GM20000 (cell line): ENCODE measurements at regions not wholly inside any gene's neighbourhood (a gene's known extent, or its start where the extent isn't known, plus 50 kb on each side); places are given as distances from the start of the nearest gene placed in this dataset.
"Not testable (repeated sequence)": the region's sequence is repeated elsewhere in the genome, so short reads cannot be mapped to it uniquely, and the experiment has no call there.

Experiments used
- DNase-seq: peaks from one replicate; pipeline ENCODE4 v3.0.0; 2012; ENCODE audit warnings: low spot score
- TF ChIP-seq, protein P1 (sequence below): IDR thresholded peaks from 2 replicates; pipeline ENCODE4 v1.5.1; 2012; ENCODE audit warnings: mild to moderate bottlenecking, control low read depth; ENCODE audit errors: extremely low read depth, missing control alignments

- TF ChIP-seq, protein P1, sequence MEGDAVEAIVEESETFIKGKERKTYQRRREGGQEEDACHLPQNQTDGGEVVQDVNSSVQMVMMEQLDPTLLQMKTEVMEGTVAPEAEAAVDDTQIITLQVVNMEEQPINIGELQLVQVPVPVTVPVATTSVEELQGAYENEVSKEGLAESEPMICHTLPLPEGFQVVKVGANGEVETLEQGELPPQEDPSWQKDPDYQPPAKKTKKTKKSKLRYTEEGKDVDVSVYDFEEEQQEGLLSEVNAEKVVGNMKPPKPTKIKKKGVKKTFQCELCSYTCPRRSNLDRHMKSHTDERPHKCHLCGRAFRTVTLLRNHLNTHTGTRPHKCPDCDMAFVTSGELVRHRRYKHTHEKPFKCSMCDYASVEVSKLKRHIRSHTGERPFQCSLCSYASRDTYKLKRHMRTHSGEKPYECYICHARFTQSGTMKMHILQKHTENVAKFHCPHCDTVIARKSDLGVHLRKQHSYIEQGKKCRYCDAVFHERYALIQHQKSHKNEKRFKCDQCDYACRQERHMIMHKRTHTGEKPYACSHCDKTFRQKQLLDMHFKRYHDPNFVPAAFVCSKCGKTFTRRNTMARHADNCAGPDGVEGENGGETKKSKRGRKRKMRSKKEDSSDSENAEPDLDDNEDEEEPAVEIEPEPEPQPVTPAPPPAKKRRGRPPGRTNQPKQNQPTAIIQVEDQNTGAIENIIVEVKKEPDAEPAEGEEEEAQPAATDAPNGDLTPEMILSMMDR: no peak
Observed at GRCh38 chr1:114250683-114251572, 97.3 kb upstream of the SYT6 start.

GRCh38 chr1:114249691-114250090, 96.0 kb upstream of the SYT6 start:
- TF ChIP-seq, protein P1: no peak
- DNase-seq: no peak

More at GRCh38 chr1:114250683-114251572, 97.3 kb upstream of the SYT6 start:
- DNase-seq: no peak

- DNase-seq: no peak
- TF ChIP-seq, protein P1: no peak
Observed at GRCh38 chr1:114248162-114248561, 94.5 kb upstream of the SYT6 start.

GRCh38 chr1:114242531-114243210, 89.0 kb upstream of the SYT6 start:
- not testable (repeated sequence) for DNase-seq

DNA sequence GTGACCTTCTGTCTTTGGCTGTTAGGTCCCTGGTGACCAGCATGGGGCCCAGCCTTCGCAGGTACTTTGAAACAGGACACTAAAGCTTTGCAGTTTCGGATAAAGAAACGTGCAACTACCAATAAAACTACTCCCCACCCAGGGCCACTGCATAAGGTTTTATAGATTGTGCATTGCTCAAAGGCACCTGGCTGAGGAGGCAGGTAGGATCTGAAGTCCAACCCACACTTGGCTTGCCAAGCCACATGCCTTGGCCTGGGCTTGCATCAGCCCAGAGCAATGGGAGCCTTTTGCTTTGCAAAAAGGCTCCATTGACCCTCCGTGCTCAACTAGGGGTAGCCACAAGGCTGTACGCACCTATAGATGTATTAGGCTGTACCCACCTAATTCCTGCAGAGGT, 84.4 kb upstream of the SYT6 start:
- DNase-seq: no peak
- TF ChIP-seq, protein P1: no peak

GRCh38 chr1:114236517-114236916, 82.8 kb upstream of the SYT6 start:
- TF ChIP-seq, protein P1: no peak
- DNase-seq: no peak

DNA sequence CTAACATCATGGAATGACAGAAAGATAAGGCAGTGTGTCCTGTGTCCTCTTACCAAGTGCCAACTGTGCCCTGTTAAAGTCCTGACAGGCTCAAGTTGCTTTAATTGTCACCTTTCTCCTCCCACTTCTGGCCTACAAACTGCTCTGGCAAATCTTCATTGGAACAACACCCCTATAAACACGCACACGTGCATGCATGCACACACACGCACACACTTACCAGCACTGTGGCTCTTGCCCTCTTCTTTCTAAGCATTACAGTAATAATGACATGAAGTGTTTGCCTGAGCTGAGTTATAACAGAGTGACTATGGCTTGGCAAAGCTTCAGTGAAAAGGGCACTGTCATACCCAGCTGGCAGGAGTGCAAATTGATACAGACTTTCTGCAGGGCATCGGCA, 82.3 kb upstream of the SYT6 start:
- no peak for DNase-seq

More for the DNA sequence above, 82.3 kb upstream of the SYT6 start:
- TF ChIP-seq, protein P1: no peak
